ENCODE measurements at regions not wholly inside any gene's neighbourhood (a gene's known extent, or its start where the extent isn't known, plus 50 kb on each side); places are given as distances from the start of the nearest gene placed in this dataset.

GRCh38 chr2:176461098-176461808 is 192.0 kb downstream of the MTX2 start:
- H3K4me1 Mint-ChIP-seq (ENCODE audit: low read depth, unreplicated experiment): no peaks in the 10 kb centered on the region

DNA sequence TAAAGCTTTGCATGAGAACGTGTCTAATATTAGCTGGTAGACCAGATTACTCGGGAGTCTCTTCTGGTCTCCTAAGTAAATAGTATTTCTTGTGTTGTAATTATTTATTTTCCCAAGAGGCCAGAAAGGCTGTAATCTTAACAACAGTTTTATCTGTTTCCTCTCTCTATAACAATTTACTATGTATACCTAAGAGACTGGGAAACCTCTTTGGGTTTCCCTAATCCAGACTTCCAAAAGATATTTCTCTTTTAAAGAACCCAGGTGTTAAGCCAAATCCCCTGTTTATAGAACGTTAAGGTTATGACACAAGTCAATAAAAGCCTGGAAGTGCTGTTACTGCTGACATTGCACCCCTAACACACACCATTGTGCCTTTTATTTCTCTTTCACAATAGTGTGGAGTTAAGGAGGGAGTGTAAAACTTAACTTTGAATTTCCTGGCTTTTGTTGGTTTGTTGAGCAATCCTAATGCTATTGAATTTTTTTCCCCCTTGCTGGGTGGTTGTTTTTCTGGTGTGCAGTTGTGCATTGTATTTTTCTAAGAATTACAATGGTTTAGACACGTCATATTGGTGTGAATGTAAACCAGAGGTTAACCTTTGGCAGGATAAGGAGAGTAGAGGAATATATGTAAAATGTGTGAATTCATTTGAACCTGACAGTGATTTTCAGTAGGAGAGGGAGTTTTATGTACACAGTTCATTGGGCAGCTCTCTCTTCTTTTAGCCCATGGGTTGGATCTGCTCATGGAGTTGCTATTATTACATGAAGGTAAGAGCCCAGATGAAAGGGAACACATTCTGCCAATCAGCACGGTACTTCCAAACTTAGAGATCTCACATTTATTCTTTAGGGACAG is 192.8 kb downstream of the MTX2 start:
- no peaks in the 10 kb centered on the region for H3K9me3 Mint-ChIP-seq (ENCODE audit: unreplicated experiment)
- H3K4me1 Mint-ChIP-seq (ENCODE audit: low read depth, unreplicated experiment): no peaks in the 10 kb centered on the region
- H3K27ac Mint-ChIP-seq (ENCODE audit: unreplicated experiment): no peak overlapping the region
- H3K4me3 Mint-ChIP-seq (ENCODE audit: unreplicated experiment): no peak overlapping the region
- DNase-seq: no peak
- H3K27me3 ChIP-seq (replicated peaks; ENCODE audit: control insufficient read depth, insufficient read depth, low read length): no peaks in the 10 kb centered on the region
- TF ChIP-seq, protein P1, sequence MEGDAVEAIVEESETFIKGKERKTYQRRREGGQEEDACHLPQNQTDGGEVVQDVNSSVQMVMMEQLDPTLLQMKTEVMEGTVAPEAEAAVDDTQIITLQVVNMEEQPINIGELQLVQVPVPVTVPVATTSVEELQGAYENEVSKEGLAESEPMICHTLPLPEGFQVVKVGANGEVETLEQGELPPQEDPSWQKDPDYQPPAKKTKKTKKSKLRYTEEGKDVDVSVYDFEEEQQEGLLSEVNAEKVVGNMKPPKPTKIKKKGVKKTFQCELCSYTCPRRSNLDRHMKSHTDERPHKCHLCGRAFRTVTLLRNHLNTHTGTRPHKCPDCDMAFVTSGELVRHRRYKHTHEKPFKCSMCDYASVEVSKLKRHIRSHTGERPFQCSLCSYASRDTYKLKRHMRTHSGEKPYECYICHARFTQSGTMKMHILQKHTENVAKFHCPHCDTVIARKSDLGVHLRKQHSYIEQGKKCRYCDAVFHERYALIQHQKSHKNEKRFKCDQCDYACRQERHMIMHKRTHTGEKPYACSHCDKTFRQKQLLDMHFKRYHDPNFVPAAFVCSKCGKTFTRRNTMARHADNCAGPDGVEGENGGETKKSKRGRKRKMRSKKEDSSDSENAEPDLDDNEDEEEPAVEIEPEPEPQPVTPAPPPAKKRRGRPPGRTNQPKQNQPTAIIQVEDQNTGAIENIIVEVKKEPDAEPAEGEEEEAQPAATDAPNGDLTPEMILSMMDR (IDR thresholded peaks at IDR 0.05; ENCODE audit: insufficient read depth in 1 of 2, low read depth in 1 of 2, low read length in 1 of 2, severe bottlenecking in 1 of 2, unreplicated experiment in 1 of 2): no peak
- no peaks in the 10 kb centered on the region for H3K36me3 ChIP-seq (ENCODE audit: control insufficient read depth, insufficient read depth, low read length)
- ChIA-PET CTCF (interaction anchor here (0.9 kb wide), 1 partner anchor 340 kb away, joined by 3 read pairs; the partner anchor contains the start of gene HOXD9), POLR2A (no interaction called here)
- H3K36me3 Mint-ChIP-seq (ENCODE audit: insufficient read depth, unreplicated experiment): no peaks in the 10 kb centered on the region
- no peaks in the 10 kb centered on the region for H3K9me3 ChIP-seq
- BruUV-seq (replicated peaks): no TSS peak
- intact Hi-C loops (cut with micrococcal nuclease; ENCODE audit: unreplicated experiment): no loop called here
- H3K4me1 ChIP-seq: no peaks in the 10 kb centered on the region
- no peak overlapping the region for H3K4me3 ChIP-seq (ENCODE audit: low read depth, low read length)
- H3K27me3 Mint-ChIP-seq (ENCODE audit: insufficient read depth, unreplicated experiment): peaks cover 16% of the 10 kb centered on the region

More at GRCh38 chr2:176461098-176461808, 192.0 kb downstream of the MTX2 start:
- Mint-ChIP-seq H3K27me3 (ENCODE audit: insufficient read depth, unreplicated experiment) (peaks cover 16% of the 10 kb centered on the region), H3K4me3 (ENCODE audit: unreplicated experiment) (no peak overlapping the region), H3K36me3 (ENCODE audit: insufficient read depth, unreplicated experiment) (no peaks in the 10 kb centered on the region), H3K27ac (ENCODE audit: unreplicated experiment) (no peak overlapping the region), H3K9me3 (ENCODE audit: unreplicated experiment) (no peaks in the 10 kb centered on the region)
- Histone ChIP-seq H3K4me3 (ENCODE audit: low read depth, low read length) (no peak overlapping the region), H3K4me1 (no peaks in the 10 kb centered on the region), H3K36me3 (ENCODE audit: control insufficient read depth, insufficient read depth, low read length) (no peaks in the 10 kb centered on the region), H3K9me3 (no peaks in the 10 kb centered on the region), H3K27me3 (replicated peaks; ENCODE audit: control insufficient read depth, insufficient read depth, low read length) (no peaks in the 10 kb centered on the region)
- ChIA-PET CTCF (interaction anchor here (0.9 kb wide), 1 partner anchor 339 kb away, joined by 3 read pairs; the partner anchor contains the start of gene HOXD9), POLR2A (no interaction called here)
- TF ChIP-seq, protein P1 (IDR thresholded peaks at IDR 0.05; ENCODE audit: insufficient read depth in 1 of 2, low read depth in 1 of 2, low read length in 1 of 2, severe bottlenecking in 1 of 2, unreplicated experiment in 1 of 2): no peak
- intact Hi-C loops (cut with micrococcal nuclease; ENCODE audit: unreplicated experiment): no loop called here
- no TSS peak for BruUV-seq (replicated peaks)
- no peak for DNase-seq

GRCh38 chr2:176463546-176463945 is 194.3 kb downstream of the MTX2 start:
- H3K27ac Mint-ChIP-seq (ENCODE audit: unreplicated experiment): no peak overlapping the region
- Histone ChIP-seq H3K27me3 (replicated peaks; ENCODE audit: control insufficient read depth, insufficient read depth, low read length) (no peaks in the 10 kb centered on the region), H3K9me3 (no peaks in the 10 kb centered on the region), H3K4me1 (no peaks in the 10 kb centered on the region), H3K36me3 (ENCODE audit: control insufficient read depth, insufficient read depth, low read length) (no peaks in the 10 kb centered on the region), H3K4me3 (ENCODE audit: low read depth, low read length) (no peak overlapping the region)
- TF ChIP-seq, protein P1 (IDR thresholded peaks at IDR 0.05; ENCODE audit: insufficient read depth in 1 of 2, low read depth in 1 of 2, low read length in 1 of 2, severe bottlenecking in 1 of 2, unreplicated experiment in 1 of 2): no peak
- BruUV-seq (replicated peaks): no TSS peak
- intact Hi-C loops (cut with micrococcal nuclease; ENCODE audit: unreplicated experiment): no loop called here
- H3K36me3 Mint-ChIP-seq (ENCODE audit: insufficient read depth, unreplicated experiment): no peaks in the 10 kb centered on the region
- no peak overlapping the region for H3K4me3 Mint-ChIP-seq (ENCODE audit: unreplicated experiment)
- H3K4me1 Mint-ChIP-seq (ENCODE audit: low read depth, unreplicated experiment): no peaks in the 10 kb centered on the region
- H3K27me3 Mint-ChIP-seq (ENCODE audit: insufficient read depth, unreplicated experiment): peaks cover 14% of the 10 kb centered on the region
- H3K9me3 Mint-ChIP-seq (ENCODE audit: unreplicated experiment): no peaks in the 10 kb centered on the region
- ChIA-PET CTCF (no interaction called here), POLR2A (no interaction called here)
- DNase-seq: no peak

Data from Caco-2 (cell line).